Progenitor cell of endocrine pancreas (in vitro differentiated cells): ENCODE measurements at regions not wholly inside any gene's neighbourhood (a gene's known extent, or its start where the extent isn't known, plus 50 kb on each side); places are given as distances from the start of the nearest gene placed in this dataset.

Experiments
- DNase-seq: peaks from one replicate; pipeline ENCODE4 v3.0.0; 2021; ENCODE audit warnings: low spot score; ENCODE audit not compliant: unreplicated experiment
- H3K27ac Mint-ChIP-seq: 2 replicates; pipeline ENCODE4 v1.8.0; 2021; ENCODE audit warnings: mild to moderate bottlenecking, moderate library complexity, mixed read lengths
- H3K27me3 Mint-ChIP-seq: 2 replicates; pipeline ENCODE4 v1.8.0; 2021; ENCODE audit warnings: mixed read lengths
- H3K36me3 Mint-ChIP-seq: 2 replicates; pipeline ENCODE4 v1.8.0; 2022; ENCODE audit warnings: mixed read lengths; ENCODE audit not compliant: insufficient read depth
- H3K4me1 Mint-ChIP-seq: 2 replicates; pipeline ENCODE4 v1.8.0; 2021; ENCODE audit warnings: low read depth, mixed read lengths
- H3K4me3 Mint-ChIP-seq: 2 replicates; pipeline ENCODE4 v1.8.0; 2021; ENCODE audit warnings: low read depth, mild to moderate bottlenecking, moderate library complexity, mixed read lengths
- H3K9me3 Mint-ChIP-seq: 2 replicates; pipeline ENCODE4 v1.8.0; 2021; ENCODE audit warnings: low read depth, mixed read lengths
- TF ChIP-seq, protein P1 (sequence below): fragments of 200-600 bp; sonication (generic); IDR thresholded peaks from one replicate; pipeline ENCODE4 v1.5.0; 2021; ENCODE audit warnings: antibody characterized with exemption, mild to moderate bottlenecking; ENCODE audit not compliant: unreplicated experiment

DNA sequence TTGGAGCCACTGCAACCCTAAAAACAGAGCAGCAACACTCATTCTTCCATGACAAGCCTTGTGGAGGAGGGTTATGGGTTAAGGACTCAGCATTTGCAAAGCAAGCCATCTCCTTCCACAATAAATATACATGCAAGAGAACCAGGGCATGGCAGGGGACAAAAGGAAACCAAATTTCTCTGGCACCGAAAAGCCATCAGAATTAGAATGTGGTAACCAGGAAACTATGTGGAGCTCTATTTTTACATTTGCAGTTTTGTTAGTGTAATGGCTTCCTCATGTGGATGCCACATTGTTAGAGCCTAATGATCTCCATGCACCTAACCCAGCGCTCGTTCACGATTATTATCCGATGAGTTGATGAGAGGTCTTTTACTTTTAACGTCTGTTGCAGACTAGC lies 91.7 kb downstream of the NAV1 start:
- Mint-ChIP-seq H3K9me3 (no peaks in the 10 kb centered on the region), H3K4me1 (no peaks in the 10 kb centered on the region), H3K27ac (no peak overlapping the region), H3K4me3 (no peak overlapping the region), H3K27me3 (peaks cover 4% of the 10 kb centered on the region), H3K36me3 (no peaks in the 10 kb centered on the region)
- TF ChIP-seq, protein P1, sequence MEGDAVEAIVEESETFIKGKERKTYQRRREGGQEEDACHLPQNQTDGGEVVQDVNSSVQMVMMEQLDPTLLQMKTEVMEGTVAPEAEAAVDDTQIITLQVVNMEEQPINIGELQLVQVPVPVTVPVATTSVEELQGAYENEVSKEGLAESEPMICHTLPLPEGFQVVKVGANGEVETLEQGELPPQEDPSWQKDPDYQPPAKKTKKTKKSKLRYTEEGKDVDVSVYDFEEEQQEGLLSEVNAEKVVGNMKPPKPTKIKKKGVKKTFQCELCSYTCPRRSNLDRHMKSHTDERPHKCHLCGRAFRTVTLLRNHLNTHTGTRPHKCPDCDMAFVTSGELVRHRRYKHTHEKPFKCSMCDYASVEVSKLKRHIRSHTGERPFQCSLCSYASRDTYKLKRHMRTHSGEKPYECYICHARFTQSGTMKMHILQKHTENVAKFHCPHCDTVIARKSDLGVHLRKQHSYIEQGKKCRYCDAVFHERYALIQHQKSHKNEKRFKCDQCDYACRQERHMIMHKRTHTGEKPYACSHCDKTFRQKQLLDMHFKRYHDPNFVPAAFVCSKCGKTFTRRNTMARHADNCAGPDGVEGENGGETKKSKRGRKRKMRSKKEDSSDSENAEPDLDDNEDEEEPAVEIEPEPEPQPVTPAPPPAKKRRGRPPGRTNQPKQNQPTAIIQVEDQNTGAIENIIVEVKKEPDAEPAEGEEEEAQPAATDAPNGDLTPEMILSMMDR: no peak
- DNase-seq: no peak

DNA sequence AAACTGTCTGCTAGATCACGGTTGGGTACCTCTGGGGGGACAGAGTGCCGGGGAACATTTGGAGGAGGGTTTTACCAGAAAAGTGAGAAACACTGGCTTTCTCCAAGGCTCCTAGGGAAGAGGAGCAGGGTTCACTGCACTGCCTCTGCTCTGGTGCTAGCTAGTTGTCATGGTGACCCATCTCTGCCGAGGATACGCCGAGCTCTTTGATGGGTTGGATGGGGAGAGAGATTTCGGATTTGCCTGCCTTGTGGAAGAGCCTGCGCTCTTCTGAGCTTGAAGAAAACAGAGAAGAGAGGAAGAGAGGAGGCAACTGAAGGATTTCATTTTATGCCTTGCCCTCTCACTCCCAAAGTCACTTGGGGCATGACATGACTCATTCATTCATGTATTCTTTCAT lies 92.1 kb downstream of the NAV1 start:
- H3K9me3 Mint-ChIP-seq: no peaks in the 10 kb centered on the region
- DNase-seq: no peak
- TF ChIP-seq, protein P1: no peak
- H3K4me1 Mint-ChIP-seq: no peaks in the 10 kb centered on the region
- no peak overlapping the region for H3K4me3 Mint-ChIP-seq
- H3K27ac Mint-ChIP-seq: no peak overlapping the region
- no peaks in the 10 kb centered on the region for H3K36me3 Mint-ChIP-seq
- peaks cover 4% of the 10 kb centered on the region for H3K27me3 Mint-ChIP-seq

DNA sequence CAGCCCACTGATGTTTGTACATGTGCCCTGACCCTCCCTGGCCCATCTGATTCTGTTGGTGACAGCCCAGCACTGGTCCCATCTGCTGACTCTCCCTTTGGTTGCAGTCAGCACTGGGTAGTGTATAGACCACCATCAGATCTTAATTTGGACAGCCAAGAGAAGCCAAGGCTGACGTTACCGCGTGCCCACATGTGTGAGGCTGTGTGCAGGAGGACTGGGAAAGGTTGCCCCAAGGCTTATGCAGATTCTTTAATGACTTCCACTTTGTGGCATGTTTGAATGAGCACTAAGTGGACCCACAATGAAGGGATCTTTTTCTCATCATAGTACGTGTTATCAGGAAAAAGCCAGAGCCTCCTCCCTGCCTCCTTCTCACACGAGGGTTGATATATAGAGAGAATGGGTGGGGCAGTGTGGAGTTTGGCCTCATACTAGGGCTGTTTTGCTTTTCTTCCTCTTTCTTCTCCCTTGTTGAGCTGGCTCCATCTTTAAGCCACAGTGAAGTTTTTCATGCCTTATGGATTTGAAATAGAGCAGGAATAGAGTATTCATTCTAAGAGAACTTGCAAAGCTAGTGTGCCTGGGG lies 93.5 kb downstream of the NAV1 start:
- Mint-ChIP-seq H3K27me3 (peaks cover 8% of the 10 kb centered on the region), H3K4me1 (no peaks in the 10 kb centered on the region), H3K36me3 (no peaks in the 10 kb centered on the region), H3K9me3 (no peaks in the 10 kb centered on the region), H3K4me3 (no peak overlapping the region), H3K27ac (no peak overlapping the region)
- TF ChIP-seq, protein P1: no peak
- no peak for DNase-seq

DNA sequence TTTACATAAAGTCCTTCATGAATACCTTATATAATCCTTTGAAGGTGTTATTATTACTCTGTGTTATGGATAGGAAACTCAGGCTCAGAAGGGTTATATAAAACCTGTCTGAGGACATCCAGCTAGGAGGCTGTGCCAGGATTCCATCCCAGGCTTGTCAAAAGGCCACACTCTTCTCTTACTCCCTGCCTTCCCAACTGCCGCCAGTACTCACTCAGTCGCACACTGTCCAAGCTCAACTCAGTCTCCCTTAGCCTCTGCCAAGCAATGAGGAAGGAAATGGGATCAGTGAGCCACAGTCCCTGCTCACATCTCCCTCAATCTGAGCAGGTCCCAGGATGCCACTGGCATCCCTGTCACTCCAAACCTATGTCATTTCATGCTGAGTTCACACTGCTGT lies 94.4 kb downstream of the NAV1 start:
- TF ChIP-seq, protein P1: no peak
- no peaks in the 10 kb centered on the region for H3K4me1 Mint-ChIP-seq
- H3K9me3 Mint-ChIP-seq: no peaks in the 10 kb centered on the region
- H3K4me3 Mint-ChIP-seq: no peak overlapping the region
- peaks cover 8% of the 10 kb centered on the region for H3K27me3 Mint-ChIP-seq
- H3K36me3 Mint-ChIP-seq: no peaks in the 10 kb centered on the region
- H3K27ac Mint-ChIP-seq: no peak overlapping the region
- no peak for DNase-seq

DNA sequence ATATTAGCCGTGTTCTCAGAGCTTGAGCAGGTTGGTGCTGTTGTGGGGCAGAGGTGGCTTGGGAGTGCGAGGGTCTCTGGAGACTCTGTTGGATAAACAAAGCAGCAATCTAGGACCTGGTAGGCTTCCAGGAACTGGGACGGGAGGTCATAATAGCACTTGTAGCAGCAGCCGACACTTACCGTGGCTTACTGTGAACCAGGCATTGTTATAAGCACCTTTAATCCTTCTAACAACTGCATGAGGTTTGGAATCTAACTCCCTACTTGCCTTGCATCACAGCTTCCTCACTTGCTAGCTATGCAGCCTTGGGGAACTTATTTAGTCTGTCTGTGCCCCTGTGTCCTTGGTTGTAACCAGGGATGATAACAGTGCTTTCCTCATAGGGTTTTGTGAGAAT lies 94.9 kb downstream of the NAV1 start:
- Mint-ChIP-seq H3K4me3 (no peak overlapping the region), H3K27ac (no peak overlapping the region), H3K9me3 (no peaks in the 10 kb centered on the region), H3K36me3 (no peaks in the 10 kb centered on the region), H3K4me1 (no peaks in the 10 kb centered on the region), H3K27me3 (peaks cover 10% of the 10 kb centered on the region)
- DNase-seq: no peak
- TF ChIP-seq, protein P1: no peak
